NCI-H146 (cell line): ENCODE measurements at regions not wholly inside any gene's neighbourhood (a gene's known extent, or its start where the extent isn't known, plus 50 kb on each side); places are given as distances from the start of the nearest gene placed in this dataset.

Experiments
- DNase-seq: peaks from one replicate; lab custom pipeline; 2025; lab: John Stamatoyannopoulos, UW

- DNase-seq: no peak
These were observed 159.8 kb downstream of the OR13H1 start for GRCh38 chrX:131703646-131704045.

DNA sequence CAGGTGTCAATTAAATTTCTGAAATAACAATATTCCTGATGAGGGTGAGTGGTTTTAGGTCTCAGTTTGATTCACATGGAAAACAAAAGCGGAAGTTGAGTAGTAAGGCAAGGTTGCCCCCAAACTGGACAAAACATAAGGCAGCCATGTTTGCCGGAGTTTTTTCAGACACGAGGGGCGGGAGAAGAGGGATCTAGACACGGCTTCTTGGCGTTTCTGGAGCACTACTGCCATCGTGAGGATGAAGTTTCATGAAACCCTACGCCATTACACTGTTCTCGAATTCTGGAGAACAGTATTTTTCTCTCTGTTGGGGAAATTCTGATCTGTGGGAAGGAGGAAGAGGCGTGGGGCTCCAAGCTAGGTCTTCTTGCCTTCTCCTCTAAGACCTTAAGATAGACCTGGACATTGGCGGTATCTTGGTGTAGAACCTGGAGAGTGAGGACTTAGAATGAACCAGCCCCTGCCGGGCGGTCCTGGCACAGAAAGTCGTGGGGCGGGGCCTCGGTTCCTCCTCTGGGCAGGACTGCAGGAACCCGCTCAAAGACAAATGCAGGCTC lies 160.3 kb downstream of the OR13H1 start:
- DNase-seq: peak; percentile 17

DNA sequence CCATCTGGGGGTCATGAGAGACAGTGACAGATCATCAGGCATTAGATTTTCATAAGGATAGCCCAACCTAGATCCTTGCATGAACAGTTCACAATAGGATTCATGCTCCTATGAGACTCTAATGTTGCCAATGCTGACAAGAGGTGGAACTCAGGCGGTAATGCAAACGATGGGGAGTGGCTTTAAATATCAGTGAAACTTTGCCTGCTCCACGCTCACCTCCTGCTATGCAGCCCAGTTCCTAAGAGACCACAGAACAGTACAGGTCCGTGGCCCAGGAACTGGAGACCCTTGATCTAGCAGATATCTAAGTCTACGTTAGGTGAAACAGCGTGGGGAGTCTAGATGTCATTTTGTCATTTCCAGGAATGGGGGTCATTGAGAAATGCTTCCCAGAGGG lies 165.7 kb downstream of the OR13H1 start:
- no peak for DNase-seq

DNA sequence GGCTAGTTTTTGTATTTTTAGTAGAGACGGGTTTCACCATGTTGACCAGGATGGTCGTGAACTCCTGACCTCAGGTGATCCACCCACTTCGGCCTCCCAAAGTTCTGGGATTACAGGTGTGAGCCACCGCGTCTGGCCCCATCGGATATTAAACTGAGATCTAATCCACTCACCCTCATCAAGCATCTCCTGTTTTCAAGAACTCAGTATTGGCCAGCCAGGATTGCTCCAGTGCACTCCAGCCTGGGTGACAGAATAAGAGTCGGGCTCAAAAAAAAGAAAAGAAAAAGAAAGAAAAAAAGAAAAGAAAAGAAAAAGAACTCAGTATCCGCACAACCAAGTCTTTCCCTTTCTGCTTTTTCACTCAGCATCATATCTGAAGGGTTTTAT lies 167.6 kb downstream of the OR13H1 start:
- no peak for DNase-seq

DNA sequence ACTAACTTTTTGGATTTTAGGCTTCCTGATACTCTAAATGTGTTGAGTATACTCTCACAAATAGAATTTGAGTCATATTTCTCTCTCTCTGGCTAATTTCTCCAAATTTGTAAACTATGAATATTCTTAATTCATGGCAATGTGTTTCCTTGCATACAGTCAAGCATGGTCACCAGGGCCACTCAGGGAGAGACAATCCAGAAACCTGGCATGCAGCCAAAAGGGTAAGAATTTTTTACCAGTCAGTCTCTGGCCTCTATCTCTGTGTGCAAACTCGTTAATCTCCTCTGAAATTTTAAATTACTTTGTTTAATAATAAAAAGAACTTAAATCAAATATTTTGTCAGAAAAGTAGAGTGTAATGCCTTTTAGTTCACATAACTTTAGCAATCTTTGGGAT lies 179.8 kb downstream of the OR13H1 start:
- no peak for DNase-seq

DNA sequence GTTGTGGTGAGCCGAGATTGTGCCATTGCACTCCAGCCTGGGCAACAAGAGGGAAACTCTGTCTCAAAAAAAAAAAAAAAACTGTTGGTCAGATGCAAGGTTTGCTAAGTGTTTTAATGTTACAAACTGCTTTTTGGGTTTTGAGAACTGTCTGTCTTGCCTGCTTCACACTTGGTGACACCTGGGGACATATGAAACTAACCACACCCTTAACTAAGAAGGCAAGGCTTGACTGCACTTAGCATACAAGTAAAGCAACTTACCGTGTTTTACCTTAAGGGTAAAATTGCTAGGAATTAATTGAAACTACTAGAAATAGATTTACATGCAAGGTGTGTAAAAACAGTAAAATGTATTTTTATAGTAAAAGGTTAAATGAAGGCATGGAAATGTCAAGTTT lies 180.4 kb downstream of the OR13H1 start:
- no peak for DNase-seq

- DNase-seq: no peak
These were observed 181.3 kb downstream of the OR13H1 start for GRCh38 chrX:131725001-131725654.

GRCh38 chrX:131727778-131728177 lies 183.9 kb downstream of the OR13H1 start:
- no peak for DNase-seq

DNA sequence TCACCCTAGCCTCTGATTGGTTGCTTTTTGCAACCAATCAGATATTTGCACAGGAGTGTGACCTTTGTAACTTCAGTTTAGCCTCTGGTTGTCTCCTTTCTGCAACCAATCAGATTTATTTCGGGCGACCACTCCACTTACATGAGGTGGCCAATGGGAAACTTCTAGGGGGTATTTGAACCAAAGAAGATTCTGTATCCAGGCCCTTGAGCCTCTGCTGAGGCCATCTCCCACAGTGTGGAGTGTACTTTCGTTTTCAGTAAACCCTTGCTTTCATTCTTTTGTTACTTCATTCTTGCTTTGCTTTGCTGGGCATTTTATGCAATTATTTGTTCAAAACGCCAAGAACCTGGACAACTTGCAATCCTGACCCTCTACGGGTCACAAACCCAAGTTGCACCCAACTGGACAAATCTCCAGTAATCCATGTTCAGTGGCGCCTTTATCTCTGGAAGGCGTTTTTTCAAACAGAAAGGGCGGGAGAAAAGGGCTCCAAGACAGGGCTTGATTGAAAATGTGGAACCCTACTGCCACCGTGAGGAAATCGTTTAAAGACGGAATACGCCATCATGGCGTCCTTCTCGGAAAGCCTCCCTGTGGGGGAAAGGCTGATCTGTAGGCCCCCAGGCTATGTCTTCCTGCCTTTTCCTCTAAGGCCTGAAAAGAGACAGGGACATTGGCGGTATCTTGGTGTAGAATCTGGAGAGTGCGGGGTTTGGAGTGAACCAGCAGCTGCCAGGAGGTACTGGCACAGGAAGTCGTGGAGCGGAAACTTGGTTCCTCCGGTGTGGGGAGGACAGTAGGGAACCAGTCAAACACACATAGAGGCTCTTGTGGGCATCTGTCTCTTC lies 184.6 kb downstream of the OR13H1 start:
- peak; percentile 16 for DNase-seq

- DNase-seq: peak; percentile 32
These were observed 185.4 kb downstream of the OR13H1 start for GRCh38 chrX:131729295-131729694.

DNA sequence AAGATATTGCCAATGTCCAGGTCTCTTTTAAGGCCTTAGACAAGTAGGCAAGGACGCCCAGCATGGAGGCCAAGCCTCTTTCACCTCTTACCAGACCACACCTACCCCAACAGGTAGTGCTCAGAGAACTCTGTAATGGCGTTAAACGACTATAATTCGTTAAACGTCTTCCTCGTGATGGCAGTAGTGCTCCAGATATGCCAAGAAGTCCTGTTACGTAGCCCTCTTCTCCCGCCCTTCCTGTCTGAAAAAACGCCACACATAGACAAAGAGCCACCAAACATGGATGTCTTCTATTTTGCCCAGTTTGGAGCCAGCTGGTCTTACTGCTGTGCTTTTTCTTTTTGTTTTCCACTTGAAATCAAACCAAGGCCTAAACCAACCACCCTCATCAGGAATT lies 190.7 kb downstream of the OR13H1 start:
- peak; percentile 12 for DNase-seq

- no peak for DNase-seq
These were observed 191.3 kb downstream of the OR13H1 start for GRCh38 chrX:131735127-131735526.

DNA sequence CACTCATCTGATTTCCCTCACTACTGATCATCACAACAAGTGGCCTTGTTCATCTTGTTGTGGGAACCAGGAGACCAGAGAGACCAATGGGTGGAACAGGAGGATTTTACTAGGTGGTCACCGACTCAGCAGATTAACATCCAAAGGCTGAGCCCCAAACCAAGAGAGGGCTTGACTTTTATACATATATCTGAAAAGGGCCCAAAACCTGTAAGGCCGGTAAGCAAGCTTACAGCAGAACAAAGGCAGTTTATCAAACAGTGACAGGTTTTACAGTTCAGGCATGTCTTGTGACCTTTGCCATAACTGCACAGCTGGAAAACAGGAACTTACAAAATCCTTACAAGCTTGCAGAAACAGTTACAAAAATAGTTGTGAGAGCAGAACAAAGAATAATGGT lies 195.9 kb downstream of the OR13H1 start:
- no peak for DNase-seq

- no peak for DNase-seq
These were observed 197.3 kb downstream of the OR13H1 start for GRCh38 chrX:131741103-131741581.

DNA sequence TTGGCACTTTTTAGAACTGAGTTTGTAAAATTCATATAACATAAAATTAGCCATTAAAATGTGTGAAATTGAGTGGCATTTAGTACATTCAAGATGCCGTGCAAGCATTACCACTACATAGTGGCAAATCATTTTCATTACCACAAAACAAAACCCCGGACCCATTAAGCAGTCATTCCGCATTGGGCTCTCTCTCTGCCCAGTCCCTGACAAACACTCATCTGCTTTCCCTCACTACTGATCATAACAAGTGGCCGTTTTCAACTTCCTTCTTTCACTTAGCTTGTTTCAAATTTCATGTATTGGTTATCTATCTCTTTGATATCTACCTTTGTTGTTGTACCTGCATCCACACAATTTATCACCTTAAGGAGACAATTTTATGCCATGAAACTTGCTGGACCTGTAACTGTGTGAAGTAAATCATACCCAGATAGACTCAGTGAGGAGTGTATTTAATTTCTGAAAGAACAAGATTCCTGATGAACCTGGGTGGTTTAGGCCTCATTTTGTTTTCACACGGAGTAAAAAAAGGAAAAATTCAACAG lies 202.1 kb downstream of the OR13H1 start:
- DNase-seq: no peak

DNA sequence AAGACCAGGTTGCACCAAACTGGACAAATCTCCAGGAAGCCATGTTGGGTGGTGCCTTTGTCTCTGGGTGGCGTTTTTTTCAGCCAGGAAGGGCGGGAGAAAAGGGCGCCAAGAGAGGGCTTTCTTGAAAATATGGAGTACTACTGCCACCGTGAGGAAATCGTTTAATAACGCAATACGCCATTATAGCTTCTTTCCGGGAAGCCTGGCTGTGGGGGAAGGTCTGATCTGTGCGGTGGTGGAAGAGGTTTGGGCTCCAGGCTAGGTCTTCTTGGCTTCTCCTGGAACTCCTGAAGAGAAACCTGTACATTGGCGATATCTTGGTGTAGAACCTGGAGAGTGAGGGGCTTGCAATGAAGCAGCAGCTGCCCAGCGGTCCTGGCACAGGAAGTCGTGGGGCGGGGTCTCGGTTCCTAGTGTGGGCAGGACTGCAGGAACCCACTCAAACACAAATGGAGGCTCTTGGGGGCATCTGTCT lies 202.7 kb downstream of the OR13H1 start:
- DNase-seq: peak; percentile 38

- no peak for DNase-seq
These were observed 203.3 kb downstream of the OR13H1 start for GRCh38 chrX:131747173-131747572.

- no peak for DNase-seq
These were observed 208.8 kb downstream of the OR13H1 start for GRCh38 chrX:131752493-131753198.

DNA sequence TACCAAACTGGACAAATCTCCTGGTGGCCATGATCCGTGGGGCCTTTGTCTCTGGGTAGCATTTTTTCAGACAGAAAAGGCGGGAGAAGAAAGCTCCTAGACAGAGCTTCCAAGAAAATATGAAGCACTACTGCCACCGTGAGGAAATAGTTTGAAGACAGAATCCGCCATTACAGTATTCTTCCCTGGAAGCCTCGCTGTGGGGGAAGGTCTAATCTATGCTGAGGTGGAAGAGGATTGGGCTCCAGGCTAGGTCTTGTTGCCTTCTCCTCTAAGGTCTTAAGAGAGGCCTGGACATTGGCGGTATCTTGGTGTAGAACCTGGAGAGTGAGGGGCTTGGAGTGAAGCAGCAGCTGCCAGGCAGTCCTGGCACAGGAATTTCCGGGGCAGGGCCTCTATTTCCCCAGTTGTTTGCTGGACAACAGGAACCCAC lies 218.9 kb downstream of the OR13H1 start:
- DNase-seq: no peak

- no peak for DNase-seq
These were observed 219.8 kb downstream of the OR13H1 start for GRCh38 chrX:131763674-131764073.

GRCh38 chrX:131764216-131764615 lies 220.3 kb downstream of the OR13H1 start:
- DNase-seq: no peak
